WERI-Rb-1 (cell line): ENCODE measurements at regions not wholly inside any gene's neighbourhood (a gene's known extent, or its start where the extent isn't known, plus 50 kb on each side); places are given as distances from the start of the nearest gene placed in this dataset.

Experiments
- DNase-seq: peaks from one replicate; pipeline ENCODE4 v3.0.0-alpha.2; 2020
- H3K27ac ChIP-seq: fragments of 250-450 bp; sonication (Bioruptor Pico); 2 replicates; pipeline ENCODE4 v1.5.1; 2020; ENCODE audit warnings: mild to moderate bottlenecking, moderate library complexity
- H3K27me3 ChIP-seq: fragments of 250-450 bp; sonication (Bioruptor Pico); 2 replicates; pipeline ENCODE4 v1.5.1; 2021; ENCODE audit warnings: mild to moderate bottlenecking, low read depth, moderate library complexity; ENCODE audit not compliant: insufficient read depth, severe bottlenecking
- H3K36me3 ChIP-seq: fragments of 250-450 bp; sonication (Bioruptor Pico); 2 replicates; pipeline ENCODE4 v1.5.1; 2020; ENCODE audit warnings: mild to moderate bottlenecking, moderate library complexity
- H3K4me3 ChIP-seq: 2 replicates; pipeline ENCODE4 v1.5.1; 2011; ENCODE audit warnings: low read depth, mild to moderate bottlenecking, control low read depth, low read length
- H3K9me3 ChIP-seq: fragments of 250-450 bp; sonication (Bioruptor Pico); 2 replicates; pipeline ENCODE4 v1.5.1; 2021; ENCODE audit warnings: mild to moderate bottlenecking, moderate library complexity; ENCODE audit not compliant: severe bottlenecking
- CTCF ChIP-seq: IDR thresholded peaks from 2 replicates; pipeline ENCODE4 v1.5.1; 2011; ENCODE audit warnings: low read depth, mild to moderate bottlenecking, control low read depth, inconsistent platforms, low read length

- H3K36me3 ChIP-seq, result no peaks in the 10 kb centered on the region
- H3K4me3 ChIP-seq, result no peak overlapping the region
- no peak for TF ChIP-seq CTCF
These were observed 860.9 kb upstream of the SLITRK6 start for GRCh38 chr13:86660090-86660489.

DNA sequence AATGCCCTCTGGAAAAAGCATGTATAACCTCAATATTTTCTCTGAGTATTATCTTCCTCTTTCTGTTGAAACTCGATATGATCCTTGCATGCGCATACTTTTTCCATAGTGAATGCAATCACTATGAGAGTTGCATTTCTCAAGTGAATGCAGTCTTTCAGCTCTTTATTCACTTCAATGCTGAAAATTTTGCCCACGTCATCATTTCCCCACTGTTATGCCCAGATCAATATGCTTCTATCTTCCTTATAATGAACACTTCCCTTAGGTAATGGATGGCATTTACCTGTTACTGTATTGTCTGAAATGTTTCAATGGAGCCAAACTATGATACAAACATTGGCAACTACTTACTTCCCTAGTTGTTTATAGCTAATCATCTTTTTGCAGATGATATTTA, 866.6 kb upstream of the SLITRK6 start:
- Histone ChIP-seq H3K27me3 (no peaks in the 10 kb centered on the region), H3K36me3 (no peaks in the 10 kb centered on the region), H3K9me3 (peaks cover 2% of the 10 kb centered on the region), H3K4me3 (no peak overlapping the region), H3K27ac (no peak overlapping the region)
- DNase-seq, result no peak
- TF ChIP-seq CTCF, result no peak

More at GRCh38 chr13:86660090-86660489, 860.9 kb upstream of the SLITRK6 start:
- Histone ChIP-seq H3K9me3 (peaks cover 4% of the 10 kb centered on the region), H3K27ac (no peak overlapping the region), H3K27me3 (no peaks in the 10 kb centered on the region)
- no peak for DNase-seq

GRCh38 chr13:86673931-86674431, 874.8 kb upstream of the SLITRK6 start:
- H3K27ac ChIP-seq, result no peak overlapping the region

GRCh38 chr13:86681223-86681622, 882.0 kb upstream of the SLITRK6 start:
- Histone ChIP-seq H3K4me3 (no peak overlapping the region), H3K9me3 (no peaks in the 10 kb centered on the region), H3K27me3 (no peaks in the 10 kb centered on the region), H3K36me3 (no peaks in the 10 kb centered on the region), H3K27ac (no peak overlapping the region)
- DNase-seq, result no peak
- no peak for TF ChIP-seq CTCF

More at GRCh38 chr13:86673931-86674431, 874.8 kb upstream of the SLITRK6 start:
- no peaks in the 10 kb centered on the region for H3K9me3 ChIP-seq
- no peak overlapping the region for H3K4me3 ChIP-seq
- H3K27me3 ChIP-seq, result no peaks in the 10 kb centered on the region
- no peak for DNase-seq
- no peaks in the 10 kb centered on the region for H3K36me3 ChIP-seq
- TF ChIP-seq CTCF, result no peak

DNA sequence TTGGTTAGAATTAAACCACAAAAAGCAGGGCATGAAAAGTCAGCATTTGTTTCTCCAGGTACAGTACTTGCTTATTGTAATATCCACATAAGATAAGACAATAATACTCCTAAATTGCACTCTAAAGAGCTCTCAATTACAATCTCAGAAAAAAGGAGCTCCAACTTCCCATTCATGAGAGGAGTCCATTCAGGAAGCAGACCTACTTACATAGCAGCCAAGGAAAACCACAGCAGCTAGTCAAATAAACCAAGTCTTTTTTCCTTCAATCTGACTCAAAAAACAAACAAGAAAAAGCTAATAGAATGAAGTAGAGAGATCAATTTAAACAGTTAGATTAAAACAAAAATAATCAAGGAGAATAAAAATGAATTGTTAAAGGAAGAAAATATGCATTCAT, 885.2 kb upstream of the SLITRK6 start:
- DNase-seq, result no peak
- Histone ChIP-seq H3K4me3 (no peak overlapping the region), H3K27me3 (no peaks in the 10 kb centered on the region), H3K9me3 (no peaks in the 10 kb centered on the region), H3K36me3 (no peaks in the 10 kb centered on the region), H3K27ac (no peak overlapping the region)
- no peak for TF ChIP-seq CTCF

DNA sequence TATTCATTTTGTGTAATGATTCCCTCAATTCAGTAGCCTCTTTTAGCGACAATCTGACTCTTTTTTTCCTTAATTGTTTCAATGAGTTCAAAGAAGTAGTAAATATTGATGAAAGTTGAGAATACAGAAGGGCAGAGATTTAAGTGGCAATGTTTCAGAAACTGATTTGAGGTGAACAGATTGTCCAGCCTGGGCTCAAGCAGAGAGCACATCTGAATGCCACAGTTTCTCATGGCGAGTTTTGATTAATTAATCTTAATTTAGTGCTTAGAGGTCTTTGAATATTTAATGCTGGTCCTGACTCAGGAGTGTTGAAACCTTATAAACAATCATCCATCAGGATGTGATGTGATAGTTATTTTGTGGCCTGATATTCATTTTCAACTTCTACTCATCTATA, 890.7 kb upstream of the SLITRK6 start:
- Histone ChIP-seq H3K36me3 (no peaks in the 10 kb centered on the region), H3K27me3 (no peaks in the 10 kb centered on the region), H3K4me3 (no peak overlapping the region), H3K27ac (no peak overlapping the region), H3K9me3 (no peaks in the 10 kb centered on the region)
- TF ChIP-seq CTCF, result no peak
- no peak for DNase-seq
